GM12865 (cell line): ENCODE measurements at regions not wholly inside any gene's neighbourhood (a gene's known extent, or its start where the extent isn't known, plus 50 kb on each side); places are given as distances from the start of the nearest gene placed in this dataset.

Experiments
- DNase-seq: peaks from one replicate; pipeline ENCODE4 v3.0.0; 2010; ENCODE audit warnings: low read depth
- H3K4me3 ChIP-seq: 2 replicates; pipeline ENCODE4 v1.5.1; 2011; ENCODE audit warnings: mild to moderate bottlenecking, low read depth, low read length, control low read depth
- TF ChIP-seq, protein P1 (sequence below): IDR thresholded peaks from 2 replicates; pipeline ENCODE4 v1.5.1; 2011; ENCODE audit warnings: low read length, control low read depth, low read depth, inconsistent platforms; ENCODE audit not compliant: insufficient read depth; ENCODE audit errors: missing control alignments

DNA sequence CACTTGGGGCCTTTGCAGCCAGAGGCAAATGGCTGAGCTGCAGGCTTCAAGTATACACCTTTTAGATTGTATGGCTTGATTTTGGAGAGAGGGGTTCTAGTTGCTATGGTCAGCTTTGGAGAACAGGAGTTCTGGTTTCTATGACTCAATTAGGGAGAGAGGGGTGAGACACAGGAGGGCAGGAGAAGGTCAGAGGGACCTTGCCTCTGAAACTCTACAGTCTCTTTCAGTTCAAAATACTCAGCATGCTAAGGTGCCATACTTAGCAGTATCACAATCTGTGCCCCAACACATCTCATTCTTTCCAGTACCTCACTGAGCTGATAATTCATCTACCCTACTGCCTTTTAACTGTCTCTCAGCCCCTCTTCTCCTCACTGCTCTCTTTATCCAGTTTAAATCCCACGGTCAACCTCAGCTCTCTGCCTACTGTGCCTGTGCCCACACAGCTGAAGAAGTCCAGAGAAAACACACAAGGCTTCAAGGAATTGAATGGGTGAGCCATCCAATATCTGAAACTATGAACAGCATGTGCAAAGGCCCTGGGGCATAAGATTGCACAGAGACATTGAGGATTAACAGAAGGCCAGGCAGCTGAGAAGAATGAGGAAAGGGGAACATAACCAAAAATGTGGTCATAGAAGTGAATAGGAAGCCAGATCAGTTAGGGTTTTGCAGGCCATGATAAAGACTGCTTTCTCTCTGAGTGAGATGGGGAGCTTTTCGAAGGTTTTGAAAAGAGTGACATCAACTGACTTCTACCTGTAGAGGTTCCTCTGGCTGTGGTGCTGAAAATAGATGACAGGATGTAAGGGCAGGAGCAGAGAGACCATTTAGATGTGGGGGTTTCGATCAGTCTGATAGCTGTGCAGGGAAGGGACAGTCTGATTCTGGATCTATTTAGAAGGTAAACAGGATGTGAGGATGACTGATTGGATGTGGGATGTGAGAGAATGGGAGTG lies 54.5 kb upstream of the C3orf80 start:
- DNase-seq: peak; percentile 55
- H3K4me3 ChIP-seq: no peak overlapping the region
- TF ChIP-seq, protein P1, sequence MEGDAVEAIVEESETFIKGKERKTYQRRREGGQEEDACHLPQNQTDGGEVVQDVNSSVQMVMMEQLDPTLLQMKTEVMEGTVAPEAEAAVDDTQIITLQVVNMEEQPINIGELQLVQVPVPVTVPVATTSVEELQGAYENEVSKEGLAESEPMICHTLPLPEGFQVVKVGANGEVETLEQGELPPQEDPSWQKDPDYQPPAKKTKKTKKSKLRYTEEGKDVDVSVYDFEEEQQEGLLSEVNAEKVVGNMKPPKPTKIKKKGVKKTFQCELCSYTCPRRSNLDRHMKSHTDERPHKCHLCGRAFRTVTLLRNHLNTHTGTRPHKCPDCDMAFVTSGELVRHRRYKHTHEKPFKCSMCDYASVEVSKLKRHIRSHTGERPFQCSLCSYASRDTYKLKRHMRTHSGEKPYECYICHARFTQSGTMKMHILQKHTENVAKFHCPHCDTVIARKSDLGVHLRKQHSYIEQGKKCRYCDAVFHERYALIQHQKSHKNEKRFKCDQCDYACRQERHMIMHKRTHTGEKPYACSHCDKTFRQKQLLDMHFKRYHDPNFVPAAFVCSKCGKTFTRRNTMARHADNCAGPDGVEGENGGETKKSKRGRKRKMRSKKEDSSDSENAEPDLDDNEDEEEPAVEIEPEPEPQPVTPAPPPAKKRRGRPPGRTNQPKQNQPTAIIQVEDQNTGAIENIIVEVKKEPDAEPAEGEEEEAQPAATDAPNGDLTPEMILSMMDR: no peak

DNA sequence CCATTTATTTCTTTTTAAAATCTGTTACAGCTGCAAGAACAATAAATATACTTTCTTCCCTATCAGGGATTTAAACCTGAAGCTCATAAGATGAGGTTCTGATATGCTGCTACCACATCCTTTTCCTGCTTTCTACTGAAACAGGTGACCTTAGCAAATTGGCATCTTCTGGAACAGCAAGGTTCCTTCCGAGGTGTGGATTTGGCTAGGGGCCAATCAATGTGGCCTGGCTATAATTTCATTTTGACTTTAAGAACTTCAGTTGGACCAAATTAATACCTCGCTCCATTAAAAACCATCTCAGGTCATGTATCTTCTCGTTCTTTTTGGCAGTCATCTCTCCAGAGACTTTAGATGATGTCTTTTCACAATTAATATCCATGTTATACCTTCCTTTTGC lies 53.4 kb upstream of the C3orf80 start:
- DNase-seq: no peak
- TF ChIP-seq, protein P1: no peak
- no peak overlapping the region for H3K4me3 ChIP-seq

DNA sequence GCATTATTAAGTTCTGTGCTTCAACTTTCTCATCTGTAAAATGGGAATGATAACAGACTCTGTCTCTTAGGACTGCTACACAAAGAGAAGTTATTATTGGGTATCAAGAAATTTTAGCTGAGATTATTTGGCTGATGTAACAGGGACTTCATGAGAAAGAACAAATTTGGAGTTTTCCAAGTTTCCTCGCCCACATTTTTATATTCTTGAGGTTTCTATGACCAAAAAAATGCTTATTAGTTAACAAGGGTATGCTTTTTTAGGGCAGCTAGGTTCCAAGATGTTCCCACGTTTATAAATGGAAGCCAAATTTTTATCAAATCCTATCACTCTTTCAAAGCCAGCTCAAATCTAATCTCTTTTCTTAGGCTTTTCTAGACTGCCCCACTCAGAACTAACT lies 50.6 kb upstream of the C3orf80 start:
- TF ChIP-seq, protein P1: no peak
- DNase-seq: no peak
- H3K4me3 ChIP-seq: no peak overlapping the region
